ENCODE measurements at regions not wholly inside any gene's neighbourhood (a gene's known extent, or its start where the extent isn't known, plus 50 kb on each side); places are given as distances from the start of the nearest gene placed in this dataset.

DNA sequence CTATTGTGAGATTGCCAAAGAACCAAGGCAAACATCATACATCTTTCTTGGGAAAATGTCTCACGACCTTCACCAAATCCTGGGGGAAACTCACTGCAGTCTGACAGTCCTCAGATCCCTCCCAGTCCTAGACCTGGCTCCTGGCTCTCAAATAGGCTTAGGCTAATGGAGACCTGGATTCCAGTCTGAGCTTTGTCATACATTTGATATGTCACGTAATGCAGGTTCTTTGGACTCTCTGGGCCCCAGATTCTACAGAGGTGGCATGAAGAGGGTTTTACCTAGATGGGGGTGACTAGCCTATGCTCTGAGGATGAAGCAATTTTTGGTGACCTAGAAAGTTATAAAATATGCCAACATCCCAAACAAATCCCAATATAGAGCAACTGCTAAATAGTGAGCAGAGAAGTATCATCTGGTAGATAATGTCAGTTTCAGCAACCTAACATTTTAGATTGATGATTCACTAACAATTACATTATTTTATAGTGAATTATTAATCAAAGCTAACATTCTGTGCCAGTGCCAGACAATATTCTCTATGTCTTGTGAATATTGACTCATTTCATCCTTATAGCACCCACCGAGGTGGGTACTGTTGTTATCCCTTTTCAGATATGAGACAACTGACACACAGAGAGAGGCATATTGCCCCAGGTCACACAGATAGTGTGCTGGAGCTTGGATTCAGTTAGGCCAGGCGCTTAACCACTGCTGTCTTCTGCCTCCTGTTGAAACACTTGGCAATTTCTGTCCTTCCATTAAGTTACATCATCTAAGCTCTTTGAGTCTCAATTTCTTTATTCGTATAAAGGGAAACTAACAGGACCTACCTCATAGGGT lies 195.4 kb upstream of the MAMLD1 start:
- ATAC-seq (no peak), FAIRE-seq (no peak), DNase-seq (ENCODE audit: low read depth, low spot score) (no peak)
- Histone ChIP-seq H3K27me3 (replicated peaks in 1 of 2; ENCODE audit: control insufficient read depth in 2 of 2, insufficient read depth in 2 of 2, low read length in 1 of 2) (no peaks in the 10 kb centered on the region), H3K9ac (ENCODE audit: control insufficient read depth, insufficient read depth, low read length) (no peak overlapping the region), H3K27ac (ENCODE audit: control insufficient read depth, insufficient read depth) (no peak overlapping the region), H4K20me1 (ENCODE audit: control insufficient read depth, insufficient read depth) (no peaks in the 10 kb centered on the region), H3K4me2 (ENCODE audit: control insufficient read depth, insufficient read depth) (no peak overlapping the region), H3K79me2 (ENCODE audit: control insufficient read depth, insufficient read depth, low read length) (no peaks in the 10 kb centered on the region), H3K4me3 (no peak overlapping the region), H3K9me3 (replicated peaks; ENCODE audit: control insufficient read depth, insufficient read depth, low read length) (no peaks in the 10 kb centered on the region), H3K36me3 (ENCODE audit: control insufficient read depth in 2 of 2, insufficient read depth in 2 of 2, low read length in 1 of 2) (no peaks in the 10 kb centered on the region), H3K4me1 (ENCODE audit: control insufficient read depth, insufficient read depth, low read length) (no peaks in the 10 kb centered on the region), H2AFZ (ENCODE audit: control insufficient read depth, low read depth, low read length) (no peak overlapping the region)
- TF ChIP-seq WRNIP1 (IDR thresholded peaks at IDR 0.05; ENCODE audit: borderline replicate concordance, low read depth, low read length) (no peak), KDM1A (IDR thresholded peaks at IDR 0.05; ENCODE audit: borderline replicate concordance) (no peak), YBX1 (IDR thresholded peaks at IDR 0.05) (no peak), BCLAF1 (IDR thresholded peaks at IDR 0.05) (no peak), CREM (IDR thresholded peaks at IDR 0.05; ENCODE audit: low read depth) (no peak), HDGF (IDR thresholded peaks at IDR 0.05) (no peak), TARDBP (IDR thresholded peaks at IDR 0.05; ENCODE audit: borderline replicate concordance) (no peak), MEF2B (IDR thresholded peaks at IDR 0.05; ENCODE audit: partially characterized antibody, poor library complexity, severe bottlenecking) (no peak), RFX5 (IDR thresholded peaks at IDR 0.05; ENCODE audit: low read depth, low read length) (no peak), REST (IDR thresholded peaks at IDR 0.05; ENCODE audit: low read depth, low read length) (no peak), BHLHE40 (IDR thresholded peaks at IDR 0.05; ENCODE audit: borderline replicate concordance in 1 of 2, low read depth in 2 of 2, low read length in 1 of 2) (no peak), CHD4 (IDR thresholded peaks at IDR 0.05) (no peak), CBX3 (IDR thresholded peaks at IDR 0.05; ENCODE audit: borderline replicate concordance, low read depth) (no peak), ZNF24 (IDR thresholded peaks at IDR 0.05) (no peak), CBFB (IDR thresholded peaks at IDR 0.05; ENCODE audit: low read depth) (no peak), PKNOX1 (IDR thresholded peaks at IDR 0.05) (no peak)
- SMC1A ChIA-PET (ENCODE audit: uncharacterized antibody, unreplicated experiment): no interaction called here
- intact Hi-C loops (cut with micrococcal nuclease; ENCODE audit: unreplicated experiment) (no loop called here), in situ Hi-C loops (cut with MboI) (no loop called here)
- RAD21 ChIA-PET (ENCODE audit: unreplicated experiment): no interaction called here
- no TSS peak for BruUV-seq (replicated peaks)
- 14% methylated on average over 5 of the region's 5 CpGs for WGBS (ENCODE audit: insufficient coverage, insufficient replicate concordance, low lambda C conversion rate, missing lambda C conversion rate)
- POLR2A ChIA-PET: no interaction called here
- CTCF ChIA-PET: no interaction called here
